Activated T-cell treated with anti-CD3 and anti-CD28 coated beads for 4 hours (primary cell): ENCODE measurements at regions not wholly inside any gene's neighbourhood (a gene's known extent, or its start where the extent isn't known, plus 50 kb on each side); places are given as distances from the start of the nearest gene placed in this dataset.

Experiments
- DNase-seq: peaks from one replicate; pipeline ENCODE4 v3.0.0-alpha.2; 2020

- DNase-seq, result no peak
Observed at GRCh38 chr12:34292736-34293625, 270.7 kb downstream of the ALG10 start.

- no peak for DNase-seq
Observed at GRCh38 chr12:34294137-34294536, 271.8 kb downstream of the ALG10 start.

GRCh38 chr12:34294671-34295365 lies 272.5 kb downstream of the ALG10 start:
- no peak for DNase-seq

- no peak for DNase-seq
Observed at GRCh38 chr12:34295366-34296142, 273.3 kb downstream of the ALG10 start.

- DNase-seq, result no peak
Observed at GRCh38 chr12:34296143-34297041, 274.1 kb downstream of the ALG10 start.

- DNase-seq, result no peak
Observed at GRCh38 chr12:34297126-34297789, 275.0 kb downstream of the ALG10 start.

- no peak for DNase-seq
Observed at GRCh38 chr12:34297790-34298164, 275.5 kb downstream of the ALG10 start.

GRCh38 chr12:34298176-34298970 lies 276.1 kb downstream of the ALG10 start:
- DNase-seq, result no peak

GRCh38 chr12:34298971-34299801 lies 276.9 kb downstream of the ALG10 start:
- no peak for DNase-seq

- no peak for DNase-seq
Observed at GRCh38 chr12:34299802-34300193, 277.5 kb downstream of the ALG10 start.

- DNase-seq, result no peak
Observed at GRCh38 chr12:34300376-34301250, 278.3 kb downstream of the ALG10 start.

- no peak for DNase-seq
Observed at GRCh38 chr12:34301251-34302130, 279.2 kb downstream of the ALG10 start.

GRCh38 chr12:34302131-34302885 lies 280.0 kb downstream of the ALG10 start:
- no peak for DNase-seq

- DNase-seq, result no peak
Observed at GRCh38 chr12:34303091-34303870, 281.0 kb downstream of the ALG10 start.

- no peak for DNase-seq
Observed at GRCh38 chr12:34304001-34304400, 281.7 kb downstream of the ALG10 start.

- DNase-seq, result no peak
Observed at GRCh38 chr12:34304546-34304945, 282.2 kb downstream of the ALG10 start.
